Heart left ventricle (tissue), 13 donors: ENCODE measurements at regions not wholly inside any gene's neighbourhood (a gene's known extent, or its start where the extent isn't known, plus 50 kb on each side); places are given as distances from the start of the nearest gene placed in this dataset.

ENCODE experiments used
- CTCF ChIP-seq, 12 donors: fragments of 200-600 bp; sonication (generic) in 4 of 12; IDR thresholded peaks; one replicate each; pipeline versions ENCODE4 v1.5.0 to v1.8.0; 2018 to 2022; ENCODE audit warnings: antibody characterized with exemption in 12 of 12, mild to moderate bottlenecking in 5 of 12
- POLR2A ChIP-seq, 2 donors: fragments of 450-650 bp; IDR thresholded peaks; one replicate each; pipeline ENCODE4 v1.6.1; 2017; ENCODE audit warnings: antibody characterized with exemption in 2 of 2, mild to moderate bottlenecking in 2 of 2, moderate library complexity in 2 of 2
- donor health status: ischemic (EF 13 %, LVEDD 7.1; RV severe dilation, severe dysfunction).
- donor health status: DM: no; HTN: yes; CAD: no.
- donor health status: DM: no; HTN: no; CAD: no.
- donor health status: ischemic (EF 25% LVEDD 6.9; RV normal size, moderate dysfunction).
- donor health status: ischemic (EF 25% LVEDD 5.7; RV mildly dilated, moderate dysfunction).
- donor health status: ischemic (EF 35%, LVEDD 5.7; RV mildly dilated, moderate dysfunction).
- donor health status: nonischemic (EF 11% LVEDD 7.7; RV severe dilation, severe dysfunction).
- donor health status: DM: yes; HTN: yes; CAD: no.
- donor health status: PGD.
- donor health status: ischemic (EF 29% LVEDD 5.4; RV normal size, mild dysfunction).
- donor health status: nonischemic (EF 23%, LVEDD 6.1; RV moderate dilation, normal function).

GRCh38 chr13:74667656-74668203 is 533.5 kb upstream of the KLF12 start:
- no peak for TF ChIP-seq CTCF (IDR thresholded peaks at IDR 0.05)
- no peak for TF ChIP-seq POLR2A (IDR thresholded peaks at IDR 0.05)
